SH-SY5Y (cell line): ENCODE measurements at regions not wholly inside any gene's neighbourhood (a gene's known extent, or its start where the extent isn't known, plus 50 kb on each side); places are given as distances from the start of the nearest gene placed in this dataset.

Experiments
- GATA2 ChIP-seq: IDR thresholded peaks from 2 replicates; pipeline ENCODE4 v1.6.1; 2011; ENCODE audit warnings: mild to moderate bottlenecking, low read depth, low read length
- GATA3 ChIP-seq: IDR thresholded peaks from 2 replicates; pipeline ENCODE4 v1.6.1; 2011; ENCODE audit warnings: low read depth, mild to moderate bottlenecking, low read length, moderate library complexity

GRCh38 chr11:95324826-95325225 is 93.8 kb upstream of the SESN3 start:
- TF ChIP-seq GATA2, result no peak
- no peak for TF ChIP-seq GATA3

- TF ChIP-seq GATA2 (no peak), GATA3 (no peak)
Measured at GRCh38 chr11:95322539-95322938, 91.5 kb upstream of the SESN3 start.

GRCh38 chr11:95318498-95318897 is 87.5 kb upstream of the SESN3 start:
- TF ChIP-seq GATA3, result peak; percentile 43; the same call in 1 of the 2 replicates
- no peak for TF ChIP-seq GATA2

DNA sequence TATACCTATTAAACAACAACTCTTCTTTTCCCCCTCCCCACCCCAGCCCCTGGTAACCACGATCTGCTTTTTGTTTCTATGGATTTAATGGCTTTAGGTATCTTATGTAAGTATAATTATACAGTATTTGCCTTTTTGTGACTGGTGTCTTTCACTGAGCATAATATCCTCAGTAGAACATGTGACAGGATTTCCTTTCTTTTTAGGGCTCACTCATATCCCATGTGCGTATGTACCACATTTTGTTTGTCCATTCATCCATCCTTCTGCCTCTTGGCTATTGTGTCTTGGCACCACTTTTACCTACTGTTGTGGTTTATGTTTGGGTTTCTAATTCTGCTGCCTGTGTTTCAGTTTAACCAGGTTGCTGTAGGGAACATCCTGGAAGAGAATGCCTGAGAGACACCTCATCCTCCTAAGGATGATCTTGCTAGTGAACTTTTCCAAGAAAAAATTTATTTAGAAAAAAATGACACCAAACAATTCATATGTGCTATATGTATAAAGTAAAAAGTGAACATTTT is 77.6 kb upstream of the SESN3 start:
- TF ChIP-seq GATA3 (no peak), GATA2 (no peak)

DNA sequence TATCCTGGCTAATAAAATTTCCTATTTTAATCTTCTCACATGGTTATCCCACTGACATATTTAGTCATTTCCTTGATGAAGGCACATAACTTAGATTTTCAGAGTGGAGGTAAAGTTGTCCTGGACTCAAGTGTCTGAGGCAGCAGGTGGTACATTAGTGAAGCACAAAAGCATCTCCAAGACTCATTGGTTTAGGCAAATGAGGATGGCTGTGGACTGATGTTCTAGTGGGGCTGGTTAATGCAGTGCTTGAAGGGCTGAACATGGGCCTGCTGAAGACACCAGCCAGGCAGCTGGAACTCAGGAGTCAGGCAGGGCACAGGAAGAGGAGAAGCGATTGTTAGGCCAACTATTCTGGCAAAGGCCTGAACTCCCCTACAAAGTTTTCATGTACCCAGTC is 76.3 kb upstream of the SESN3 start:
- TF ChIP-seq GATA3 (no peak), GATA2 (no peak)

DNA sequence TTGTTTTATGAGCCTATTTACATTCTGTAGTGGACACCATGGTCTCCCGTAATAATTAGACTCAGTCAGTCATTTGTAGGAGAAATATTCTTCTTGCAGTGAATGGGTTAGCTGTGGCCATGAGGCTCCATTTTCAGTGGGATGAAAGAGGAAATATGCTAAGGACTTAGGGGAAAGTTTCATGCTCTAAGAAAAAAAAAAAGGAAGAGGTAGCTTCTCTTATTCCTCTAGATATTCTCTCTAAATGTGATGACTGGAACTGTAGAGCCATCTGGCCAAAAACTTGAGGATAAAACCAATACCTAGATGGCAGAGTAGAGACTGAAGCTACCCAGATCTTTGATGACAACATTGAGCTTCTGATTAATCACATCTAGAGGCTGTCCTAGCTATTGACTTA is 75.8 kb upstream of the SESN3 start:
- no peak for TF ChIP-seq GATA2
- no peak for TF ChIP-seq GATA3

- TF ChIP-seq GATA3 (no peak), GATA2 (no peak)
Measured at GRCh38 chr11:95306123-95306522, 75.1 kb upstream of the SESN3 start.

GRCh38 chr11:95305705-95306104 is 74.7 kb upstream of the SESN3 start:
- TF ChIP-seq GATA2, result no peak
- no peak for TF ChIP-seq GATA3

GRCh38 chr11:95304777-95305176 is 73.8 kb upstream of the SESN3 start:
- TF ChIP-seq GATA2, result no peak

DNA sequence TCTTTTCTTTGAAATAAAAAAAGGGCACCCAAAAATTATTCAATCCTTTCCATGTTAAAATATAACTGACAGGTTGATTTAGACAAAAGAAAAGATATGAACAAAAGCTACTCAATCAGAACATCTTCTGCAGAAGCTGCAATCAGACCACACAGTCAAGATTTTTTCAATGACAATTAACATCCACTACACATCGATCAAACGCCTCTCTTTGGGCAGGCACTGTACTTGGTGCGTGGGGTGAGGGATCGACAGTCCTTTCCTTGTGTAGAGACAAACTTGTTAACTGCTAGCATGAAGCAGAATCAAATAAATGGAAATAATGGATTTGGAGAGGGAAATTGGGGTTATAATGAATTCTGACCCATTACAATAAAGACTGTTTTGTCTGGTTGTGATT is 71.2 kb upstream of the SESN3 start:
- TF ChIP-seq GATA3, result no peak
- TF ChIP-seq GATA2, result no peak

DNA sequence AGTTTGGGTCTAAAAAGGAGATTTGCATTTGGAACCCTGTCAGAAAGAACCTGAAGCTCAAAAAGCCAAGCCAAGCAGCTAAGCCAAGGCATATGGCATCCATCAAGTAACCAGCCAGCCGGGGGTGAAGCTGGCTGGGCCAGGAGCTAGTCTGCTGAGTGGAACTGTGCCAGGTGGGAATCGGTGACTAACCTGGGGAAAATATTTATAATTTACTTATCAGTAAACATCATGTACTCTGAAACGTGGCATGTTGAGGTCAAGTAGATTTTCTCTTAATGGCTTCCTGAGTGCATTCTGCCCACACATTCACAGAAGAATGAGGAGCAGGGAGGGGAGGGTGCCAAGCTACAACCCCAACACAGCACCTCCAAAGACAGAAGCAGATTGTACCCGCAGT is 70.5 kb upstream of the SESN3 start:
- TF ChIP-seq GATA2 (no peak), GATA3 (no peak)

DNA sequence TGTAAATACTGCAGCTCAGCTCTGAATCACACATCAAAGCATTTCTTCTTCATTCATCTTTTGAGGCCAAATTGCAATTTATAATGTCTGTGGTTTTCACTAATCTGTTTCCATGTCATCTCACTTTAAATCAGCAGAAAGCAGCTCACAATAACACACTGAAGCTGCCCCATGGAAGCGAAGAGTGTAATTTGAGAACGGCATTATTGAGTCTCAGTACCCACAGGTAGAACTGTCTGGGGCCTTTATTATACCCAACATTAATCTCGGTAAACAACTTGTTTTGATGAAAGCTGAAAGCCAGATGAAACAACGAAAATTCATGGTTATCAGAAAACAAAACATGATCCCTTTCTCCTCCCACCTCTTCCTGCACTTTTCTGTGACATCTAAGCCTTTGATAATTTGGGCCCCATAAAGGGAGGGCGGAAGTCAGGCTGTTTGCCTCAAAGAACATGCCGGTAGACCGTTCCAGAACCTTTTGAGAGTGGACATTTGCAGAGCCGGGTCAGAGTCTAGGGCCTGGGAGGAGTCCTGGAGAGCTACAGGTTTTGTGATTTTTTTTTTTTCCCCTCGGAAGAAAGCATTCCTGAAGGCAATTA is 68.2 kb upstream of the SESN3 start:
- TF ChIP-seq GATA2, result no peak
- TF ChIP-seq GATA3, result no peak

DNA sequence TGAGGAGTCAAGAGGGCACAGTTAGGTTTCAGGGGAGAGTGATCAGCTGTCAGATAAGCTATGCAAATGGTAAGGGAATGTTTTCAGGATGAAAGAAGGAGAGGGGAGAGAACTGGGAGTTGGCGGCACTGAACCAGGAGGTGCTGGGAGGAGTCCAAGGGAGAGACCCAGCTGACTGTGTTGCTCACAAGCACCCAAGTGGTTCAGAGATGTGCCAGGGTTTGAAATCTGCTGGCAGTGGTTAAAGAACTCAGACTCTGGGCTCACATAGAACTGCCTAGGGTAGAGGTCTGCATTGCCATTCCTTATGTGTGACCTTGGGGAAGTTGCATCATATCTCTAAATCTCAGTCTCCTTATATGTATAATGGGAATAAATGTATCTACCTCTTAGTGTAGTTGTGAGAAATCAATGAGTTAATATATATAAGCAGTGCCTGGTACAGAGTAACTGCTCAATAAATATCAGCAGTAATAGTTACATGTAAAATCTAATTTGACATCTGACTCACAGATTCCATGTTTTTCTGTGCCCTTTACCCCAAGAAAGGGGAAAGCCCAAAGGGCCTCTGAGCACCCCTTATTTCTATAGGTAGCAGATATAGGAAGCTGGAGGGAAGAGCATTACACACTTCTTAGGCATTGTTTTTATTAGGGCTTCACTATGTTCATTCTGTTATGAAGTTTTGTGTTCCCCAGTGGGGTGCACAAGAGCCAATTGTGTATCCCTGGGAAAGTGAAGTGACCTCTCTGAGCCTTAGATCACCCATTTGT is 66.9 kb upstream of the SESN3 start:
- TF ChIP-seq GATA2, result no peak
- TF ChIP-seq GATA3, result no peak

DNA sequence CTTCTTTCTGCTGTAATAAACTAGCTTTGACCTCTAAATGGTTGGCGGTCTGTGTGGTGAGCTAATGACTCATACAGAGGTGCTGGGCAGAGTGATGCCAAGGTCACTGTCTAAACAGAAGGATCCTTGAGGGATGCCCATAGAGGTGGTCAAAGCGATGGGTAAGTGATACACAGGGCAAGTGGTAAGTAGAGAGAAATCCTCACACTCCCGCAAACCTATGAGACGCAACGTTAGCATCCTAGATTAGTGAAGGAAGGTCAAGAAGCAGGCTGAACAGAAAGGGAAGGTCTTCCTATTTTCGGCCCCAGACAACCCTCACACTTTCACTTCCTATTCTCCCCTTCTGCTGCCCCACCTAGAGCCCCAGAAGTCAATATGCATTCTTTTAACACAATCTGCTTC is 65.6 kb upstream of the SESN3 start:
- TF ChIP-seq GATA2, result no peak
- no peak for TF ChIP-seq GATA3

GRCh38 chr11:95296165-95296564 is 65.2 kb upstream of the SESN3 start:
- no peak for TF ChIP-seq GATA2
- no peak for TF ChIP-seq GATA3
